HEK293 (cell line): ENCODE measurements at regions not wholly inside any gene's neighbourhood (a gene's known extent, or its start where the extent isn't known, plus 50 kb on each side); places are given as distances from the start of the nearest gene placed in this dataset.

ENCODE experiments used
- REST ChIP-seq: fragments of 450-650 bp; formaldehyde crosslinking; IDR thresholded peaks from 2 replicates; pipeline ENCODE4 v1.5.1; 2016; ENCODE audit warnings: missing biosample characterization, missing genetic modification characterization
- YY1 ChIP-seq: fragments of 450-650 bp; formaldehyde crosslinking; IDR thresholded peaks from 2 replicates; pipeline ENCODE4 v1.5.1; 2018; ENCODE audit warnings: missing biosample characterization, missing genetic modification characterization
- ZBTB10 ChIP-seq: fragments of 450-650 bp; formaldehyde crosslinking; IDR thresholded peaks from 2 replicates; pipeline ENCODE4 v1.5.1; 2016; ENCODE audit warnings: missing biosample characterization, missing genetic modification characterization
- ZNF350 ChIP-seq: fragments of 450-650 bp; formaldehyde crosslinking; IDR thresholded peaks from 2 replicates; pipeline ENCODE4 v1.5.0; 2017; ENCODE audit warnings: missing biosample characterization, mild to moderate bottlenecking, missing genetic modification characterization
- ZNF391 ChIP-seq: fragments of 450-650 bp; formaldehyde crosslinking; IDR thresholded peaks from 2 replicates; pipeline ENCODE4 v1.5.1; 2016; ENCODE audit warnings: low read depth, missing biosample characterization, missing genetic modification characterization, borderline replicate concordance
- ZNF398 ChIP-seq: fragments of 450-650 bp; formaldehyde crosslinking; IDR thresholded peaks from 2 replicates; pipeline ENCODE4 v1.5.1; 2017; ENCODE audit warnings: missing biosample characterization, missing genetic modification characterization
- ZNF449 ChIP-seq: fragments of 450-650 bp; formaldehyde crosslinking; IDR thresholded peaks from 2 replicates; pipeline ENCODE4 v1.5.1; 2017; ENCODE audit warnings: missing biosample characterization, mild to moderate bottlenecking, missing genetic modification characterization, moderate library complexity
- TF ChIP-seq, protein P1 (sequence below): fragments of 450-650 bp; formaldehyde crosslinking; IDR thresholded peaks from 2 replicates; pipeline ENCODE4 v1.5.1; 2016; ENCODE audit warnings: missing biosample characterization, missing genetic modification characterization, low read depth
- TF ChIP-seq, protein P2 (sequence below): fragments of 450-650 bp; formaldehyde crosslinking; IDR thresholded peaks from 2 replicates; pipeline ENCODE4 v1.5.1; 2016; ENCODE audit warnings: missing biosample characterization, missing genetic modification characterization

DNA sequence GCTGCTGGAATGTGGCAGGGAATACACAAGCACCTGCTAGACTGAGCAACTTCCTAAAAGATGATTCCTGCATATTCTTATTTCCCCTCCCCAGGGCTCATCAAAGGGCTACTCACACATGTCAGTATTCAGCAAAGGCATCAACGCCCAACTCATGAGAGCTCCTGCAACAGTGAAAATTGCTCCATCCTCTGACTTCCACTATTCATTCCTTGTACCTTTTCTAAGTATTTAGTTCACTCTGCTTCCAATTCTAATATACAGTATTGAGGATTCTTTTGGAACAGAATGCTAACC, 84.1 kb downstream of the SCN11A start:
- TF ChIP-seq REST (no peak), ZNF398 (tag by site-specific recombination) (no peak), ZNF391 (tag by site-specific recombination) (no peak), ZNF449 (tag by site-specific recombination) (no peak), YY1 (tag by site-specific recombination) (no peak), ZBTB10 (tag by site-specific recombination) (no peak), ZNF350 (tag by site-specific recombination) (no peak)
- TF ChIP-seq, protein P1, sequence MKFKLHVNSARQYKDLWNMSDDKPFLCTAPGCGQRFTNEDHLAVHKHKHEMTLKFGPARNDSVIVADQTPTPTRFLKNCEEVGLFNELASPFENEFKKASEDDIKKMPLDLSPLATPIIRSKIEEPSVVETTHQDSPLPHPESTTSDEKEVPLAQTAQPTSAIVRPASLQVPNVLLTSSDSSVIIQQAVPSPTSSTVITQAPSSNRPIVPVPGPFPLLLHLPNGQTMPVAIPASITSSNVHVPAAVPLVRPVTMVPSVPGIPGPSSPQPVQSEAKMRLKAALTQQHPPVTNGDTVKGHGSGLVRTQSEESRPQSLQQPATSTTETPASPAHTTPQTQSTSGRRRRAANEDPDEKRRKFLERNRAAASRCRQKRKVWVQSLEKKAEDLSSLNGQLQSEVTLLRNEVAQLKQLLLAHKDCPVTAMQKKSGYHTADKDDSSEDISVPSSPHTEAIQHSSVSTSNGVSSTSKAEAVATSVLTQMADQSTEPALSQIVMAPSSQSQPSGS (tag by site-specific recombination) = no peak
- TF ChIP-seq, protein P2, sequence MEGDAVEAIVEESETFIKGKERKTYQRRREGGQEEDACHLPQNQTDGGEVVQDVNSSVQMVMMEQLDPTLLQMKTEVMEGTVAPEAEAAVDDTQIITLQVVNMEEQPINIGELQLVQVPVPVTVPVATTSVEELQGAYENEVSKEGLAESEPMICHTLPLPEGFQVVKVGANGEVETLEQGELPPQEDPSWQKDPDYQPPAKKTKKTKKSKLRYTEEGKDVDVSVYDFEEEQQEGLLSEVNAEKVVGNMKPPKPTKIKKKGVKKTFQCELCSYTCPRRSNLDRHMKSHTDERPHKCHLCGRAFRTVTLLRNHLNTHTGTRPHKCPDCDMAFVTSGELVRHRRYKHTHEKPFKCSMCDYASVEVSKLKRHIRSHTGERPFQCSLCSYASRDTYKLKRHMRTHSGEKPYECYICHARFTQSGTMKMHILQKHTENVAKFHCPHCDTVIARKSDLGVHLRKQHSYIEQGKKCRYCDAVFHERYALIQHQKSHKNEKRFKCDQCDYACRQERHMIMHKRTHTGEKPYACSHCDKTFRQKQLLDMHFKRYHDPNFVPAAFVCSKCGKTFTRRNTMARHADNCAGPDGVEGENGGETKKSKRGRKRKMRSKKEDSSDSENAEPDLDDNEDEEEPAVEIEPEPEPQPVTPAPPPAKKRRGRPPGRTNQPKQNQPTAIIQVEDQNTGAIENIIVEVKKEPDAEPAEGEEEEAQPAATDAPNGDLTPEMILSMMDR = no peak
